HG02852 (cell line): ENCODE measurements at regions not wholly inside any gene's neighbourhood (a gene's known extent, or its start where the extent isn't known, plus 50 kb on each side); places are given as distances from the start of the nearest gene placed in this dataset.

Experiments
- ATAC-seq: cut with Tn5 transposase; IDR thresholded peaks from one replicate; pipeline ENCODE4 v1.9.1; 2021; ENCODE audit warnings: mild to moderate bottlenecking, moderate library complexity; ENCODE audit not compliant: unreplicated experiment

DNA sequence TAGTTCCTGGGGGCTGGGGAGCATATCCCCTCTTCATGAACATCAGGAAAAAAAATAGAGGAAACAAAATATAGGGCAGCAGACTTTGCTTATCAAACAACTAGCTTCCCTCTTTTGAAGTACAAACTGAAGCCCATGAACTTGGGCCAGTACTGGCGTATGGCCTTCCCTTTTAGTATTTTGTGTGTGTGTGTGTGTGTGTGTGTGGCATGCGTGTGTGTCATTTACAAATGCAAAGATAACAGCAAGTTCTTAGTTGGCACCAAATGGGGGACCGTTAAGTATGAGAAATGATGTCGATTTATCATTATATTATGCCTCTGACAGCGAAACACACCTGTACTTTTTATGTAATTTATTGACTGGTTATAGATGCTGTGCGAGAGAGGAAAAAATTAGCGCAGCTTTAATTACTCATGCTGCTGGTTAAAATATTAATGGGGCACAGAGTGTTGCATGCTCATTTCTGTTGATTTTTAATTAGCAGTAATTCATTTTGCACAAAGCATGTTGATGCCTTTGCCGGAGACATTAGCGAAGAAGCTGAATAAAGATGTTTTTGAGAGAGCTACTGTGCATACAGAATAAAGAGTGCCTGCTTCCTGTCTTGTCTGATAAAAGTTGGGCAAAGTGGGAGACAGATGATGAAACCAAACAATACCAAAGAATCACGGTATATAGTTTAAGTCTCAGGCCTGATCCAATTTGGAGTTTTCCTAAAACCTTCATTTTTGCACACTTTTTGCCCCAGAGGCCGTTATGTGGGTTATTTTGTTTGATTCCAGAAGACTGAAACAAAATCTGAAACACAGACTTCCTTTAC lies 297.1 kb downstream of the SATB1 start:
- ATAC-seq = no peak

DNA sequence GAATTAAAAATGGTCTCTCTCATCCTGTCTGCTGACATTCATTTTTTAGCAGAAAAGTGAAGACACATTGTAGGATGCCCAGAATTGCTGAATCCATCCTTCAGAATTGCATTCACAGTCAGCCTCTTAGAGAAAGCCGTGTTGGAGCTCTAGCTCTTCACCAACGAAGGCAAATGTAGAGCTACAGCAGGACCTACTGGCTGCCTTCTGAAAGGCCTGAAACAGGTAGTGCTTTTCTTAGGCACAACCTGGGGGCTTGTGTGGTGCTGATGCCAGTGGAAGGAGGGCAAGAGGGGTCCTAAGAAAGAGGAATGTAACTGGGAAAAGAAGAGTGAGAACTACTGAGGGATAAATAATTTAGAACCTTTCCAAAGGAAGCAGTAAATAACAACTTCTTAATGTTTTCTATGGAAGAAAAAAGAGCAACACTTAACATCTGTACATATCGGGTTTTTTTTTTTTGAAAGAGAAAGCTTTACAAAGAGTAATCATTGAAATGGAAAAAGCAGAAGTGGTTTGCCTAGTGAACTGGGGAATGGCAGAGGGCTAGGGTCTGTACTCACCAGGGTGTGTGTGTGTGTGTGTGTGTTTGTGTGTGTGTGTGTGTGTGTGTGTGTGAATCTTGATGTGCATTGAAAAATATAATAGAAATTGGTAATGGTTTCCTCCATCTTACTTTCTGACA lies 297.8 kb downstream of the SATB1 start:
- ATAC-seq = peak; percentile 99

DNA sequence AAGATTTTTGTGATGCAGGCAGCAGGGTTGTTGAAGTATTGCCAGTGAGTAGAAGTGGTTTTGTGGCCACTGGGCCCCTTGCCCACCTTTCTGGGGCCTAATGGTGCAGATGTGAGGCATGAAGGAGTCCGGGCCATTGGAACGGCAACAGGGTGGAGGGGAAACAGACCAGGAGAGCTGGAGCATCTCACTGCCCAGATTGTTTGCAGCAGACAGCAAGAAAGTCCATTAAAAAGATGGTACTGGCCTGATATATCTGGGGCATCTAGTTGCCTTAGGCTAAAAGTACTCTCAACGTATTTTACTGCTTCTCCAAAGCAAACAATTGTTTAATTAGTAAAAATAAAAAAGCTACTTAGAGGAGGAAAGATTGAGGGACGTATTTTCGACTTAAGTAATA lies 298.4 kb downstream of the SATB1 start:
- no peak for ATAC-seq

DNA sequence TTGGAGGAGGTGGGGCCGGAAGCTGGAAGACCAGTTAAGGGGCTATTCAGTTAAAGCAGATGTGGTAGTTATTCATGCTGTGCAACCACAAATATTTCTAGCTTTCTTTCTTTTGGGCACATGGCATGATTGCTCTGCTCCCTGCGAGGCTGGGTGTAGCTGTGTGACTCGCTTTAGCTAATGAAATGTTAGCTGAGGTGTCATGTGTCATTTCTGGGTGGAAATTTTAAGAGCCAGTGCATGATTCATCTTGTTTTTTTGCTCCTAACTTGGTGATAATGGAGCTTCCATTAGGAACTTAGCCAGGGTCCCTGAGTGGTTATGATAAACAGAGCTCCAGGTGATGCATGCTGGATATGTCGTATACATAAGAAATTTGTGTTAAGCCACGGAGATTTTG lies 300.6 kb downstream of the SATB1 start:
- ATAC-seq = no peak

DNA sequence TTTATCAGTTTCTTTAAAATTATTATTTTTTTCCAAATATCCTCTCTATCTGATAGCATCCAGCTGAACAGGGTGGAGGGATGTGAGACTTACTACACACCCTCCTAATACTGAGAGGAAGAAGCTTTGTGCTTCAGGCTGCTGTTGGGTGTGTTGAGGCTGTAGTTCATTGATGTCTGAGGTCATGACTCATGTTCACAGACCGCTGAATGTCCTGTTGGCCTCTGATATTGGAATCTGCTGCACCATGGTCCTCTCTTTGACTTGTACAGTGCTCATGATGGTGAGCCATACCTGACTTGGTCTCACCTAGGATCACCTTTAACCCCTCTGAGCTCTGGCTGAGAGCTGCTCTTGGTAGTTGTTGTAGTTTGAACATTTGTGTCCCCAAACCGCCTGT lies 302.9 kb downstream of the SATB1 start:
- no peak for ATAC-seq

DNA sequence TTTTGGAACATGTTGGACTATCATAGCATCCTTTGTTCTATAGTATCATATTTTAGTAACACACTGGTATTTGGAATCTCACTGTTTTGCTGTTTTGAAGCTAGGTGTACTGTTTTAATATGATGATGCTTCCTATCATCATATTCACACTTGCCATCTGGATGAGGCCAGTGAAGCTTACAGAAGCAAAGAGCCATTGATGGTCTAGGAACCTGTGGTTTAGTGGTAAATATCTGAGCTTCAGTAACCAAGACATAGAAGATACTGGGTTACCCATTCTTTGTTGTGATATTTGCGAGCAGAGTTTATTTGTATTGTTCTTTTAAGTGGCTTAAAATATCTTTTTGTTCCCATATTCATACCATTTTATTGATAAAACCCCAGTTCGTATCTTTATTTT lies 304.1 kb downstream of the SATB1 start:
- ATAC-seq = no peak

DNA sequence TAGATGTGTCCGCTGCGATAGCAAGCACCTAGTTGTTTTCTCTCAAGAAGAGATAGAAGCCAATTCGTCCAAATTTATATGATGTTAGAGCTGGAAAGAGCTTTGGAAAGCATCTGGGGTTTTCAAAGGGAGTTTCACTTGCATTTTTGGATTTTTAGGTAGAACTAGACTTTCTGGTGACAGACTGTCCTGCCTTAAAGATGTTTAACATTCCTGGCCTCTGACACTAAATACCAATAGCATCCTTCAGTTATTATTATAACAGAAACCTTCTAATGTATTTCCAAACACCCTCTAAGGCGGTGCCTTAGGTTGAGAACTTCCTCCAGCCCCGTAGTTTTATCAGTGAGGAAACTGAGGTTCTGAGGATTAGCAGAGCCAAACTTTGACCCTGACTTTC lies 305.3 kb downstream of the SATB1 start:
- no peak for ATAC-seq

DNA sequence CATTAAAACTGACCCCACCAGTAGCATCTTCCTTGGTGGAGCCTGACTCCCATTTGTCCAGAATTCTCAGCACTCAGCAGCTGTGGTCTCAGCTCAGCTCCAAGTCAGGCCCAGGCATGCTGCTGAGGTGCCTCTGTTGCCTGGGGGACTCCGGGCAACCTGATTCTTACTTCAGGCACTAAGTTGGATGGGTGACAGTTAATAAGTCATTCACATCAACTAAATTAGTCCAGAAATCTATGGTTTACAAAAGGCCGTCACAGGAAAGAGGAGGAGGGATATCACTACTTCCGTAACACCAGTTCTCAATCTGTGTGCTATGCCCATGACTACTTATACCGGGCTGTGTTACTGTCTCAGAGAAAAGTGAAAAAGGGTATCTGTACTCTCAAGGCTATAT lies 310.2 kb downstream of the SATB1 start:
- no peak for ATAC-seq

DNA sequence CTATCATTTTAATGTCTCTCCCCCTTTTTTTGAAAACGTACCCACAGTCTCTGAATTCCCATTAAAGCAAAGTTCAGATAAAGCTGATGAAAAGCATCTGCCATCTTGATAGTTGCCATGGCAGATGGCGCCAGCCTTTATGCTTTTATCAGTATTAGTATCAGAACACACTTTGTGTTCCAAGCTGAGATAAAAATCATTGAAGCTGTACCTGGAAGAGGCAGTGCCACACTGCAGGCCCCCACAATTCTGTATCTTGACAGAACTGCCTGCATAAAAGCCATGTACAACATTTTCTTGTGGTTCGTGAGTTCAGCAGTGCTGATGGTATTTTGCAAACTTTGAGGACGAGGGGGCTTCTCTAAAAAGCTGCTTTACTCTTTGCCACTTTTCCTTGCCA lies 311.7 kb downstream of the SATB1 start:
- no peak for ATAC-seq

DNA sequence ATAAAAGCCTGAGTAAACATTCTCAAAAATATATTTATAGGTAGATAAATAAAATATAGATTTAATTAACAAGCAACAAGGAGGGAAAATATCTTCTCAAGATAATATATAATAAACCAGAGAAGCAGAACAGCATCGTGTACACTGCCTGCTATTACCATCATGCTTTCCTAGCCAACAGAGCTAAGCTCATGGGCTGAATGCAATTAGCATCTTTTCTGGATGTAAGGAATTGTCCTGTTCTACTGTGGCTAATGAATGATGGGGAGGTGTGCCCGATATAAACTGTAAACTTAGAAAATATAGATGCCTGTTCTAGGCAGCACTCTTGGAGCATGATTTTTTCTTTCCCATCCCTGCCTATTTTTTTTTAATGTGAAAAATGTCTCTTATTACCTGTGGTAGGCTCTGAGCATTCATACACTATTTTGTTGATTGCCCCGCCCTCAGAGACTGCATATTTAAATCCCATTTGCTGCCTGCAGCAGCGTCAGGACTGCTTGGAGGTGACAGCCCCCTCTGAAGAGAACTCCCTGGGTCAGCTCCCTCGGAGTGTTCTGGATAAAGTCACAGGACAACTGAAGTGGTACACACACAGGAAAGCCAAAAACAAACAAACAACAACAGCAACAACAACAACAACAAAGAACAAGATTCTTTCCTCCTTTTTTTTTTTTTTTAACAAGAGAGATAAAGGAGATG lies 312.3 kb downstream of the SATB1 start:
- ATAC-seq = no peak

DNA sequence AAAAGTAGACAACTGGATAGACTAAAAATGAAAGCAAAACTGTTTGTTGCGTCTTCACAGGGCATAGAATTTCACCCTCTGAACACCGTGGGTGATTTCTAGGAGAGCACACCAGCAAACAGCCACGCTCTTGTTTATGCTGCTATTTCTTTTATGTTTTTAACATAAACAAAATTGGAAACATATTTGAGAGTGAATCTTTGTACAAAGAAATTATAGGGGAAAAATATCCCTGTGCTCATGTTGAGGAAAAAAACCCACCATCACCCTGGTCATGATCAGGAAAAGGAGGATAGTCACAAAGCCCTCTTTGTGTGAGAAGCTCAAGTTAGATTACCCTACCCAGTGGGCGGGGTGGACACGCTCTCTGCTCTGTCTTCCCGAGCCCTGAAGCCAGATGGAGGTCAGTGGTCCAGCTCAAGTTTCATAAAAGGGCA lies 313.3 kb downstream of the SATB1 start:
- ATAC-seq = peak; percentile 88

DNA sequence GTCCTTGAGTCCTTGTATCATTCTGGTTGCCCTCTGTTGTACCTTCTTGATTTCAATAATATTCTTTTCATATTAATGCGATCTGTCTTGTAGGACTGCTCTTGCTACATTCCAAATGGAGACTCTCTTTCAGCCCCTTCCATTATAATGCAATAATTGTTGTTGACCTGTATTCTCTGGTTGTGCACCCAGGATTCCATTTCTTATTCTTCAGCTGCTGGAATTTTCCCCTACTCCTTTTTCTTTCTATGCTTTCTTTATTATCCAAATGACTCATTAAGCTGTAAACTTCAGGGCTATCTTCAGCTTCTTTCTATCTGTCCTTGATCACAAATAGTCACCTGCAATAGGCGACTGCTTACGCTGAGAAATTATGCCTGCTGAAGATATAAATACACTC lies 321.5 kb downstream of the SATB1 start:
- ATAC-seq = no peak

DNA sequence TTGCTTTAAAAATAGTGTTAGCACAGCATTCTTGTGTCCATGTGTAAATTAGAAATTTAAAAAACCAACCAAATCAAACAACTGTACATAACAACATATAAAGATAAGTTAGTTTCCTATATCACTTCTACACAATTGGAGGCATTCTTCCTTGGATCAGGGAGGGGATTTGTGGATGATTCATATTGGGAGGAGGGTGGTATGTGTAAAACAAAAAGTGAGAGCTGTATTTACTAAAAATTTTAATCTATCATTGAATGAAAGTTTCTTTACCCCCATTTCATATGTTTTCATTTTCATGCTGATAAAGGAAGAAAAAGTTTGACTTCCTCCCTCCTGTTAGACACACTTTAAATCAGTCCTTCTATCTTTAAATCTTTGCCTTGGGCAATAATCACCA lies 325.0 kb downstream of the SATB1 start:
- no peak for ATAC-seq

DNA sequence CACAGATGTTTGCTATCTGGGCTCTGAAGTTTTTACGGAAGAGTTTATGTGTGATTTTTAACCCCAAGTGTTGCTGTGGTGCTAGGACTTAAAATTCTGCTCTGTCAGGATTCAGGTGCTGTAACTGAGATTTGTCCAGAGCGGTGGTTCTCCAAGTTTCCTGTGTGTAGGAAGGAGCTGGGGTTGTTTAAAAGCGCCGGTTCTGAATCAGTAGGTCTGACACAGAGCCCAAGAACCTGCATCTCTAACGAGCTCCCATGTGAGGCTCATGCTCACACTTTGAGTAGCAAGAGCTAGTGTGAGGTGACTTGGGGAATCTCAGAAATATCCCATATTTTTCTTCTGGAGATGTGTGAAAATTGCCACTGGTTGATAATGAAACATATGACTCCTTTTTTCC lies 325.5 kb downstream of the SATB1 start:
- ATAC-seq = no peak

DNA sequence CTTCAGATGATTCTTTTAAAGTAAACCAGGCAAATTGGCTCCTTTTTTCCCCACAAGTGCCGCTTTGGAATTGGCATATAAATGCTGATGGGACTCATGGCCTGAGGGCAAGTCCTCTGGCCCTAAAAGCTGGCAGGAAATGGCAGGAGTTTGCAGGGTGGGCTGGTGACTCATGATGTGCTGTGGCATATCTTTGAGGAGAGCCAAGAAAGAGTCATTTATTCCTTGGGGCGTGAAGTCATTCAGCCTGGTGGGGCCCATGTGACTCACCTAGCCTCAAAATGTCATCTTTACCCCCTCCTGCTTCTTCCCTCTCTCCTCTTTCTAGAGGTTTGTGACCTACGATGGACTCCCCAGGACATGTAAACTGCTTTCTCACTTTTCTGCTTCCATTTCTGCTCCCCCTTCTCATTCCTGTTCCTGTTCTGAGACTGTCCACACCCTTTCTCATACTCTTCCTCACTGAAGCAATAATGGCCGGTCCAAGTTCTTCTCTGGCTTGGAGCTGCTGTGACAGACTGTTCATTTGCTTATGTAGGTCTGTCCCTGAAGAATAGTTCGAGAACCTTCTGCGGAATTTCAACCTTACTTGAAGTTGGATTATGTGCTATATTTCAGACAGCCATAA lies 326.1 kb downstream of the SATB1 start:
- ATAC-seq = no peak

DNA sequence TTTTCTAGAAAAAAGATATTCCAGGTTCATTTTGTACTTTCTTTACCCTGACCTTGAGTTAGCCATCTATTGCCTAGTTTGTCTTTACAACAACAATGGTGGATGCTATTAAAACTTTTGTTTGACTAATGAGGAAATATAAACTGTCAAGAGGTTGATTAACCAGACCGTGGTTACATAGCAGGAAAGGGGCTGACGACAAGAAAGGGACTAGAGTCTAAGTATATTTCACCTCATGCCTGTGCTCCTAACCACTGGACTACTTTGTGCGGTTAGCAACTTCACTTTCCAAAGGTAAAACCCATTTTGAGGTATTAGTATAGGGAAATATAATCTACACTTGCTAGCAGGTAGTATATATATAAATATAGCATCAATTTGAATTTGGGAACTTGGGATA lies 327.1 kb downstream of the SATB1 start:
- no peak for ATAC-seq

DNA sequence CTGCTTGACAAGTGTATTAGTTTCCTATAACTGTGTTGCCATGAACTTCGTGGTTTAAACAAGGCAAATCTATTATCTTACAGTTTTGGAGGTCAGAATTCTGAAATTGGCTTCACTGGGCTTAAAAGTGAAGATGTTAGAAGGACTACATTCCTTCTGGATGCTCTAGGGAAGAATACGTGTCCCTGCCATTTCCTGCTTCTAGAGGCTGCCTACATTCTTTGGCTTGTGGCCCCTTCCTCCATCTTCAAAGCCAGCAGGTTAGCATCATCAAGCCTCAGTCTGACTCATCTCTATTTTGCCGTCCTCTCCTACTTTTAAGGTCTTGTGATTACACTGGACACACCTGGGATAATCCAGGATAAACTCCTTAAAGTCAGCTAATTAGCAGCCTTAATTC lies 327.7 kb downstream of the SATB1 start:
- ATAC-seq = no peak

DNA sequence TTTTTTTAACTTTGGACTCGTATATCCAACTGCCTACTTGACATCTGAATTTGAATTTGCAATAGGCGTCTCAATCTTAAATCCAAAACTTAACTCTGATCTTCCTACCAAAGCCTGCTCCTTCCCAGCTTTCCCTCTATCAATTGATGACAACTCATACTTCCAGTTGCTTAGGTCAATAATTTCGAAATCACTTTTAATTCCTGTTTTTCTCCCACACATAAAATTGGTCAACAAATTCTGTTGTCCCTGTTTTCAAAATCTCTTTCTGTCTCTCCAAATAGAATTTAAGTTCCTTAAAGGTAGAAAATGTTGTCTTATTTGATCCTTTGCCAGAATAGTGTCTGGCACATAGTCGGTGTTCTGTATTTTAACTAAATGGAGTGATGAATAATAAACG lies 332.4 kb downstream of the SATB1 start:
- ATAC-seq = no peak

DNA sequence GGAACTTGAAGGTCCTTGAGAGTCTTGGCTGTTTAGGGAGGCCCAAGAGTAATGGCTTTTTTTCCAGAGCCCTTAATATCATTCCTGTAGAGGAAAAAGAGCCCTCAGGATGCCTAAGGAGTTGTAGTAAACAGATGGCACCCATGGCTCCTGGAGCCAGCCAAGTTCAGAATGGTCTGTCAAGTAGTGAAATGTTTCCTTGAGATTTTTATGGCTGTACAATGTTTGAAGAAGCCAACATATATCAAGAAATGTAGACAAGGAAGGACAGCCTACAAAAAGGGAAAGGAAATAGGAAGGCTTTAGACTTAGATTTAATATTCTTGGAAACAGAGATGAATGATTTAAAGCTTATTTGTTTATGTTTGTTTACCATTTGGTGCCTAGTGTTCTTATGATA lies 334.8 kb downstream of the SATB1 start:
- ATAC-seq = no peak

DNA sequence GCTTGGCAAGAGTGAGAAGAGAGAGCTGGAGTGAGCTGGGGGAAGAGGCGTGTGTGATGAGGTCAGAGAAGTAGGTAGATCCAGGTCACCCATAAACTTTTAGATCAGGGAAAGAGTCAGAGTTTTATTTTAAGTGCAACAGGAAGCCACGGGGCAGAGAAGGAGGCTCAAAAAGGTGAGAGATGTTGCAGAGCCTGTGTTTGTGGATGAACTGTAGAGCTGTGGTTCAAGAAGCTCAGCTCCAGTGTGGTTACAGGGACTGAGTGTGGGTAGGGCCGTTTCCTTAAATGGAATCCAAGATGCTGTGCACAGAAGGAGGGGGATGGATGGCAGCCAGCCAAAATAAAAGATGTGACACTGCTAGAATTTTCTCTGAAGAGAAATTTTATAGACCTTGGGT lies 337.2 kb downstream of the SATB1 start:
- no peak for ATAC-seq

DNA sequence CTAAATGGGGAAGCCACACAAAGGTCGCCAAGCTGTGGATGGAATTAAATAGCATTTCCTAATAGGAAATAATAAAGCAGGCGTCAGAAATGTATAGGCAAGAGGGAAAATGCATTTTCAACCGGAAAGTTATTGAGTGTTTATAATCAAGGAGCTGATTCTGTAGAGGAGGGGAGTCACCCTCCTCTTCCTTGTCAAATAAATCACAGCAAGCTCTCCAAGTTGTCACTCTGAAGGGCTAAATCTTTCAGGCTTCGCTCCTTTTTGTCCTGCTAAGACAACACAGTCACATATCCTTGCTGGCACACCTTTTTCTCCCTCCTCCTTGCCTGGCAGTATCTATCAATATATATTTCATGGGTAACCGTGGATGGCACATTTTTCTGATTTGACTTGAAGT lies 338.4 kb downstream of the SATB1 start:
- no peak for ATAC-seq

DNA sequence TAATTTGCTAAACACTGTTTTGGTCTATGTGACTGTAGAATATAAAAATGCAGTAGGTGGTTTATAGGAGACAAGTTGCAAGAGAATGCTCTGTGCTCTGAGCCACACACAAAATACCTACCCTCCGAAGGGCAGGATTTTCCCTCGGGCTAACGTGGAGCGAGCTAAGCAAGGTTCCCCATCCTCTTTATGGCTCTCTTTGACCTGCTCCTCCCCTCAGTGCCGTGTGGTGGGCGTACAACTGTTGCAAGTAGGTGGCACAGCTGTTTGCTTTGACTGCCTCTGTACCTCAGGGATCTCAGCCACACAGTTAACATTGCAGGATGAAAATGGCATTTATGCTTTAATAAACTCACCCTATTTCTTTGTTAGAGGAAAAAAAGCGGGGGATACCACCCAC lies 339.1 kb downstream of the SATB1 start:
- no peak for ATAC-seq
